Right lobe of liver (tissue), 6 donors: ENCODE measurements at regions not wholly inside any gene's neighbourhood (a gene's known extent, or its start where the extent isn't known, plus 50 kb on each side); places are given as distances from the start of the nearest gene placed in this dataset.

ENCODE experiments used
- ATAC-seq, 4 donors: fragments of 200-7000 bp; cut with Tn5 transposase; one replicate each; pipeline ENCODE4 v1.9.1; 2020; ENCODE audit warnings: mild to moderate bottlenecking in 4 of 4, moderate library complexity in 4 of 4
- DNase-seq, 3 donors: peaks; one replicate each; pipeline ENCODE4 v3.0.0-alpha.2; 2020
- H3K27ac ChIP-seq, 3 donors: fragments of 200-600 bp; one replicate each; pipeline ENCODE4 v1.8.0; 2022
- H3K27me3 ChIP-seq, 2 donors: fragments of 200-600 bp; one replicate each; pipeline ENCODE4 v1.8.0; 2022
- H3K36me3 ChIP-seq, 4 donors: fragments of 200-600 bp; sonication (generic) in 1 of 4; one replicate each; pipeline versions ENCODE4 v1.5.1 to v1.8.0; 2017 to 2022; ENCODE audit warnings: control low read depth in 1 of 4
- H3K4me1 ChIP-seq, 4 donors: fragments of 200-600 bp; sonication (generic) in 1 of 4; one replicate each; pipeline versions ENCODE4 v1.5.1 to v1.8.0; 2017 to 2022; ENCODE audit warnings: control low read depth in 1 of 4
- H3K4me3 ChIP-seq, 3 donors: fragments of 200-600 bp; one replicate each; pipeline ENCODE4 v1.8.0; 2022
- H3K9me3 ChIP-seq, 4 donors: fragments of 200-600 bp; sonication (generic) in 1 of 4; one replicate each; pipeline versions ENCODE4 v1.5.1 to v1.8.0; 2017 to 2022; ENCODE audit warnings: control low read depth in 1 of 4
- POLR2A ChIP-seq: fragments of 450-650 bp; IDR thresholded peaks from one replicate; pipeline ENCODE4 v1.6.1; 2017; ENCODE audit warnings: antibody characterized with exemption, mild to moderate bottlenecking
- WGBS: methylation state at CpG from one replicate; pipeline ENCODE4 v1.1.6; 2018; ENCODE audit warnings: low coverage, low lambda C conversion rate; ENCODE audit not compliant: insufficient coverage; ENCODE audit errors: missing lambda C conversion rate; 5-methylcytosine and 5-hydroxymethylcytosine counted together
- intact Hi-C, 2 donors: fragments of 100-400 bp; cut with DNase I; formaldehyde crosslinking; loops; one replicate each; pipeline versions ENCODE4 v1.11.2 to v1.14.1; 2022
- TF ChIP-seq, protein P1 (sequence below), 4 donors: fragments of 200-600 bp in 3 of 4; fragments of 450-650 bp in 1 of 4; IDR thresholded peaks; one replicate each; pipeline versions ENCODE4 v1.5.1 to v1.8.0; 2016 to 2022; ENCODE audit warnings: antibody characterized with exemption in 4 of 4, mild to moderate bottlenecking in 2 of 4
- donor health status: DM: no; HTN: yes; CAD: no.
- donor health status: DM: no; HTN: no; CAD: no.
- donor health status: DM: no; HTN: no; CAD: no.
- donor health status: DM: no; HTN: yes; CAD: no.
- donor health status: DM: no; HTN: yes; CAD: no.

DNA sequence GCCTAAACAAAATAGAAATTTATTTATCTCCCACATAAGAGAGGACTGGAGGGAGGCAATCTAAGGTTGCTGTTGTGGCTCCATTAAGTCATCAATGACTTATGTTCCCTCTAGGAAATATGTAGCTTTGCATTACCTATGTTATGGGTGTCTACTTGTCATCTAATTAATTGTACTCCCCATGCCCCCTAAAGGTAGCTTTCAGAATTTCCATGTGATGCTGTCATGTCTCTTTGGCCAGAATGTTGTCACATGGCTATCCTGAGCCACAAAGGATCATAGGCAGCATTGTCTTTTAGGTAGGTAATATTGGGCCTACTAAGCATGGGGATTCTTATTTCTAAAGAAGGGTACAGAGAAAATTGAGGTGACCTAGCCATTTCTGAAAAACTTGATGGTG is 935.6 kb upstream of the FANCL start:
- no peaks in the 10 kb centered on the region for H3K36me3 ChIP-seq
- ATAC-seq (peak in 1 of 4 donors; percentile 20), DNase-seq (no peak)
- no peaks in the 10 kb centered on the region for H3K9me3 ChIP-seq
- no peak overlapping the region for H3K27ac ChIP-seq
- intact Hi-C loops = no loop called here
- TF ChIP-seq, protein P1, sequence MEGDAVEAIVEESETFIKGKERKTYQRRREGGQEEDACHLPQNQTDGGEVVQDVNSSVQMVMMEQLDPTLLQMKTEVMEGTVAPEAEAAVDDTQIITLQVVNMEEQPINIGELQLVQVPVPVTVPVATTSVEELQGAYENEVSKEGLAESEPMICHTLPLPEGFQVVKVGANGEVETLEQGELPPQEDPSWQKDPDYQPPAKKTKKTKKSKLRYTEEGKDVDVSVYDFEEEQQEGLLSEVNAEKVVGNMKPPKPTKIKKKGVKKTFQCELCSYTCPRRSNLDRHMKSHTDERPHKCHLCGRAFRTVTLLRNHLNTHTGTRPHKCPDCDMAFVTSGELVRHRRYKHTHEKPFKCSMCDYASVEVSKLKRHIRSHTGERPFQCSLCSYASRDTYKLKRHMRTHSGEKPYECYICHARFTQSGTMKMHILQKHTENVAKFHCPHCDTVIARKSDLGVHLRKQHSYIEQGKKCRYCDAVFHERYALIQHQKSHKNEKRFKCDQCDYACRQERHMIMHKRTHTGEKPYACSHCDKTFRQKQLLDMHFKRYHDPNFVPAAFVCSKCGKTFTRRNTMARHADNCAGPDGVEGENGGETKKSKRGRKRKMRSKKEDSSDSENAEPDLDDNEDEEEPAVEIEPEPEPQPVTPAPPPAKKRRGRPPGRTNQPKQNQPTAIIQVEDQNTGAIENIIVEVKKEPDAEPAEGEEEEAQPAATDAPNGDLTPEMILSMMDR (IDR thresholded peaks at IDR 0.05) = peak in 1 of 4 donors; percentile 19
- TF ChIP-seq POLR2A = no peak
- H3K4me3 ChIP-seq = no peak overlapping the region
- H3K27me3 ChIP-seq = no peaks in the 10 kb centered on the region
- H3K4me1 ChIP-seq = no peaks in the 10 kb centered on the region

DNA sequence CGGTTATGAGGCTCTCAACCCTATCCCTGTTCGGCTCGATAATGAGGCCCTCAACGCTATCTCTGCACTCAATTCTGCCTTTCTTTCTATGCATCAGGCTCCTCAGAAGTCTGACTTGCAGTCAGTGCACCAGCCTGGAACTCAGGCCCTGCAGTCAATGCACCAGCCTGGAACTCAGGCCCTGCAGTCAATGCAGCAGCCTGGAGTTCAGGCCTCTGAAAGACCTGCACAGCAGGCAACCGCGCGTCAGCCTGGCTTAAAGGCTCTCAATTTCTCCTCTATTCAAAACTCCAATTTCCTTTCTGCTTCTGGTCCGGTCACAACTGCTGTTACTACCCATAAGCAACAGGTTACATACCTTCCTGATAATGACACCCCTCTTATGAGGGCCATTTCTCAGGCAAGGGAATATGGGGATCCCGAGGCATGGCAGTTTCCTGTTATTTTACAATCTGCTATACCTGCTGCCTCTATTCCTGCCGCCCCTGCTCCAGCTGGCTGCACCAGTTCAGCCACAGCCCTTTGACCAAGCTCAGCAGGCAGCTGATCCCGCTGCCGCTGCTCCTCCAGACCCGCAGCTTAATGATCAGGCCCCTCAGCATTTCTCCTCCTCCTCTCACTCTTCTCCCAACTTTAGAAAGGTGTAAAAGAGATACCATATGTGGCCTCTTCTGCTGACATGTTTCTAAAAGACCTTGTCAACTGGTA is 933.6 kb upstream of the FANCL start:
- no peak overlapping the region for H3K4me3 ChIP-seq
- intact Hi-C loops = no loop called here
- no peak overlapping the region for H3K27ac ChIP-seq
- H3K27me3 ChIP-seq = no peaks in the 10 kb centered on the region
- WGBS = 87% methylated on average over 10 of the region's 13 CpGs
- no peak for DNase-seq
- H3K9me3 ChIP-seq = no peaks in the 10 kb centered on the region
- no peak for ATAC-seq
- no peaks in the 10 kb centered on the region for H3K4me1 ChIP-seq
- no peaks in the 10 kb centered on the region for H3K36me3 ChIP-seq
- TF ChIP-seq, protein P1 (IDR thresholded peaks at IDR 0.05) = no peak
- no peak for TF ChIP-seq POLR2A

DNA sequence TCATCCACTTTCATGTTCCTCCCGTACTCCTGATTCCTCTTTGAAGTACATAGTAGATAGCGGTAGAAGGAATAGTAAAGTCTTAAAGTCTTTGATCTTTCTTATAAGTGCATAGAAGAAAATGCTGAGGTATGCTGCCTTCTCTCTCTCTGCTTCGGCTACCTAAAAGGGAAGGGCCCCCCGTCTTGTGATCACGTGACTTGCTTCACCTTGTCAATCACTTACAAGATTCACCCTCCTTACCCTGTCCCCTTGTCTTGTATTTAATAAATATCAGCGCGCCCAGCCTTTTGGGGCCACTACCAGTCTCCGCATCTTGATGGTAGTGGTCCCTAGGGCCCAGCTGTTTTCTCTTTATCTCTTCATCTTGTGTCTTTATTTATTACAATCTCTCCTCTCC is 932.2 kb upstream of the FANCL start:
- H3K36me3 ChIP-seq = no peaks in the 10 kb centered on the region
- no peak for TF ChIP-seq POLR2A
- TF ChIP-seq, protein P1 (IDR thresholded peaks at IDR 0.05) = no peak
- intact Hi-C loops = no loop called here
- H3K27ac ChIP-seq = no peak overlapping the region
- H3K4me1 ChIP-seq = no peaks in the 10 kb centered on the region
- DNase-seq (no peak), ATAC-seq (no peak)
- WGBS = 79% methylated on average over 7 of the region's 8 CpGs
- no peaks in the 10 kb centered on the region for H3K9me3 ChIP-seq
- no peaks in the 10 kb centered on the region for H3K27me3 ChIP-seq
- no peak overlapping the region for H3K4me3 ChIP-seq

DNA sequence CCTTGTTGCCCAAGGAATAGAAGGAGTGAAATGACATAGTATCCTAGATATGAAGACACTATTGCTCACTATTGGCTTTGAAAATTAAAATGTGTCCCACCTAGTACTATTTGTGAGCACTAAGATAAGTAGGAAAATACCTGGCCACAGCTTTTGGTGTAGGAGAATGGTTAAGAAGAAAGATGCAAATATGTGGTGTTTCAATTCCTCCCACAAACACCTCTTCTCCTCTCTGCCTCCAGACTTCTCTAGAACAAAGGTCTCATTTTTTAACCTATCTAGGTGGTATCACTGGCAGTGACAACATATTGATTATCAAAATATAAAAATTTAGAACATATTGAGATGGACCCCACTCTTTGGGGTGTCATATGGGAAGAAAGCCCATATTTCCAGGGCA is 929.9 kb upstream of the FANCL start:
- H3K4me1 ChIP-seq = peaks cover 0 to 5% (median 0%) of the 10 kb centered on the region in 4 donors
- no peaks in the 10 kb centered on the region for H3K36me3 ChIP-seq
- H3K27ac ChIP-seq = no peak overlapping the region
- H3K27me3 ChIP-seq = no peaks in the 10 kb centered on the region
- DNase-seq = no peak
- H3K9me3 ChIP-seq = no peaks in the 10 kb centered on the region
- TF ChIP-seq, protein P1 (IDR thresholded peaks at IDR 0.05) = no peak
- H3K4me3 ChIP-seq = no peak overlapping the region
- no peak for ATAC-seq
- intact Hi-C loops = no loop called here

DNA sequence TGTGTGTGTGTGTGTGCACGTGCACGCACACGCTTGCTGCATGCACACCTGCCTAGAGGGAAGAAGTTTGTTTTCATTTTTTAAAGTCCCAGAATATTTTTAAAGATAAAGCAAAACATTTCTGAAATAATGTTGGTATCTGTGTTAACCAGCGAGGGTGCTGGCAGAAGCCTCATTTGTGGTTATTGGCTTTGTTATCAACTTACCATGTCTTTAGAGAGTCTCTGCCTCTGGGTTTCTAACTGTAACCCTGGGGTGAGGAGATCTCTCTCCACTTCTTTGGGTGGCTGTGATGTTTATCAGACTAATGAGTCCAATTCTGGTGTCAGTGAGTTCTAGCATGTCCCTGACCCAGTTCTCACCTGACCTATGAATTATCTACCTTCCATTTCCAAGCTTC is 927.6 kb upstream of the FANCL start:
- Histone ChIP-seq H3K9me3 (no peaks in the 10 kb centered on the region), H3K27ac (no peak overlapping the region), H3K4me3 (no peak overlapping the region), H3K27me3 (no peaks in the 10 kb centered on the region), H3K36me3 (no peaks in the 10 kb centered on the region), H3K4me1 (peaks cover 0 to 5% (median 0%) of the 10 kb centered on the region in 4 donors)
- DNase-seq (no peak), ATAC-seq (no peak)
- intact Hi-C loops = no loop called here
- TF ChIP-seq POLR2A = no peak
- 89% methylated on average over 1 of the region's 4 CpGs for WGBS
